ENCODE measurements at regions not wholly inside any gene's neighbourhood (a gene's known extent, or its start where the extent isn't known, plus 50 kb on each side); places are given as distances from the start of the nearest gene placed in this dataset.

- no peak for FAIRE-seq
These were observed 948.3 kb downstream of the SLITRK1 start for GRCh38 chr13:82934000-82934399.

GRCh38 chr13:82925114-82925513 lies 957.2 kb downstream of the SLITRK1 start:
- no peak for FAIRE-seq

GRCh38 chr13:82917984-82918383 lies 964.3 kb downstream of the SLITRK1 start:
- FAIRE-seq: no peak

- FAIRE-seq: no peak
These were observed 969.7 kb downstream of the SLITRK1 start for GRCh38 chr13:82912564-82912963.

GRCh38 chr13:82905071-82905470 lies 977.2 kb downstream of the SLITRK1 start:
- no peak for FAIRE-seq

GRCh38 chr13:82900453-82900852 lies 981.8 kb downstream of the SLITRK1 start:
- FAIRE-seq: no peak

- FAIRE-seq: no peak
These were observed 983.7 kb downstream of the SLITRK1 start for GRCh38 chr13:82898586-82898985.

- FAIRE-seq: no peak
These were observed 1002.4 kb downstream of the SLITRK1 start for GRCh38 chr13:82879921-82880320.

- no peak for FAIRE-seq
These were observed 1003.7 kb downstream of the SLITRK1 start for GRCh38 chr13:82878536-82878935.

GRCh38 chr13:82867284-82867683 lies 1015.0 kb downstream of the SLITRK1 start:
- no peak for FAIRE-seq

- FAIRE-seq: no peak
These were observed 1031.6 kb downstream of the SLITRK1 start for GRCh38 chr13:82850644-82851043.

- FAIRE-seq: no peak
These were observed 1033.5 kb downstream of the SLITRK1 start for GRCh38 chr13:82848766-82849165.

- FAIRE-seq: no peak
These were observed 1034.7 kb downstream of the SLITRK1 start for GRCh38 chr13:82847595-82847994.

GRCh38 chr13:82833923-82834322 lies 1048.4 kb downstream of the SLITRK1 start:
- FAIRE-seq: no peak

- FAIRE-seq: no peak
These were observed 1053.2 kb downstream of the SLITRK1 start for GRCh38 chr13:82829040-82829439.

GRCh38 chr13:82827724-82828123 lies 1054.5 kb downstream of the SLITRK1 start:
- no peak for FAIRE-seq

- no peak for FAIRE-seq
These were observed 1059.3 kb downstream of the SLITRK1 start for GRCh38 chr13:82822935-82823334.

GRCh38 chr13:82817133-82817532 lies 1065.1 kb downstream of the SLITRK1 start:
- FAIRE-seq: no peak

- FAIRE-seq: no peak
These were observed 1066.5 kb downstream of the SLITRK1 start for GRCh38 chr13:82815791-82816190.

- FAIRE-seq: no peak
These were observed 1078.9 kb downstream of the SLITRK1 start for GRCh38 chr13:82803341-82803740.

- no peak for FAIRE-seq
These were observed 1079.7 kb downstream of the SLITRK1 start for GRCh38 chr13:82802528-82802927.

GRCh38 chr13:82800391-82800790 lies 1081.9 kb downstream of the SLITRK1 start:
- no peak for FAIRE-seq

- FAIRE-seq: no peak
These were observed 1084.4 kb downstream of the SLITRK1 start for GRCh38 chr13:82797876-82798275.

GRCh38 chr13:82791035-82791434 lies 1091.2 kb downstream of the SLITRK1 start:
- no peak for FAIRE-seq

- no peak for FAIRE-seq
These were observed 1109.5 kb downstream of the SLITRK1 start for GRCh38 chr13:82772816-82773215.
